ENCODE measurements at regions not wholly inside any gene's neighbourhood (a gene's known extent, or its start where the extent isn't known, plus 50 kb on each side); places are given as distances from the start of the nearest gene placed in this dataset.

DNA sequence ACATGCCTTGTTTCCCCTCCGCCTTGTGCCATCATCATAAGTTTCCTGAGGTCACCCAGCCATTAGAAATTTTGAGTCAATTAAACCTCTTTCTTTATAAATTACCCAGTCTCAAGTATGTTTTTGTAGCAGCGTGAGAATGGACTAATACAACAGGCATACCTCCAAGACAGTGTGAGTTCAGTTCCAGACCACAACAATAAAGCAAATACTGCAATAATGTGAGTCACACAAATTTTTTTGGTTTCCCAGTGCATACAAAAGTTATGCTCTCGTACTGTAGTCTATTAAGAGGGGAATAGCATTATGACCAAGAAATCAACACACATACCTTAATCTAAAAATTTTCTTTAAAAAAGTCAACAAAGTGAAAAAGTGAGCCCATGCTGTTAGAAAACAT lies 217.2 kb downstream of the NR4A2 start:
- H3K27me3 ChIP-seq, result no peaks in the 10 kb centered on the region
- H3K9me3 ChIP-seq, result no peaks in the 10 kb centered on the region
- H3K4me1 ChIP-seq, result no peaks in the 10 kb centered on the region
- H3K27ac ChIP-seq, result no peak overlapping the region
- intact Hi-C loops (cut with DNase I), result no loop called here
- no peak for DNase-seq (ENCODE audit: low spot score in 2 of 2)
- TF ChIP-seq, protein P1, sequence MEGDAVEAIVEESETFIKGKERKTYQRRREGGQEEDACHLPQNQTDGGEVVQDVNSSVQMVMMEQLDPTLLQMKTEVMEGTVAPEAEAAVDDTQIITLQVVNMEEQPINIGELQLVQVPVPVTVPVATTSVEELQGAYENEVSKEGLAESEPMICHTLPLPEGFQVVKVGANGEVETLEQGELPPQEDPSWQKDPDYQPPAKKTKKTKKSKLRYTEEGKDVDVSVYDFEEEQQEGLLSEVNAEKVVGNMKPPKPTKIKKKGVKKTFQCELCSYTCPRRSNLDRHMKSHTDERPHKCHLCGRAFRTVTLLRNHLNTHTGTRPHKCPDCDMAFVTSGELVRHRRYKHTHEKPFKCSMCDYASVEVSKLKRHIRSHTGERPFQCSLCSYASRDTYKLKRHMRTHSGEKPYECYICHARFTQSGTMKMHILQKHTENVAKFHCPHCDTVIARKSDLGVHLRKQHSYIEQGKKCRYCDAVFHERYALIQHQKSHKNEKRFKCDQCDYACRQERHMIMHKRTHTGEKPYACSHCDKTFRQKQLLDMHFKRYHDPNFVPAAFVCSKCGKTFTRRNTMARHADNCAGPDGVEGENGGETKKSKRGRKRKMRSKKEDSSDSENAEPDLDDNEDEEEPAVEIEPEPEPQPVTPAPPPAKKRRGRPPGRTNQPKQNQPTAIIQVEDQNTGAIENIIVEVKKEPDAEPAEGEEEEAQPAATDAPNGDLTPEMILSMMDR (IDR thresholded peaks at IDR 0.05), result no peak
- no peaks in the 10 kb centered on the region for H3K36me3 ChIP-seq
- H3K4me3 ChIP-seq, result no peak overlapping the region

DNA sequence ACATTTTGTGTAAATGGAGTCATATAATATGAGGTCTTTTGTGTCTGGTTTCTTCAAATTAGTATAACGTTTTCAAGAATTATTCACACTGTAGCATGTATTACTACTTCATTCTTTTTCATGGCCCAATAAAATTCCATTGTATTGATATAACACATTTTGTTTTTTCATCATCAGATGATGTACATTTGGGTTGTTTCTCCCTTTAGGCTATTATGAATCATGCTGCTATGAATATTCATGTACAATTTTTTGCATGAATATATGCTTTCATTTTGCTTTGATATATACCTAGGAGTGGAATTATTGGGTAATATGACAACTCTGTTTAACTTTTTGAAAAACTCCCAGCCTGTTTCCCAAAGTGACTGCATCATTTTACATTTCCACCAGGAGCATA lies 220.2 kb downstream of the NR4A2 start:
- no peak for DNase-seq (ENCODE audit: low spot score in 2 of 2)
- TF ChIP-seq, protein P1 (IDR thresholded peaks at IDR 0.05), result no peak
- Histone ChIP-seq H3K27me3 (no peaks in the 10 kb centered on the region), H3K36me3 (no peaks in the 10 kb centered on the region), H3K27ac (no peak overlapping the region), H3K4me1 (no peaks in the 10 kb centered on the region), H3K9me3 (no peaks in the 10 kb centered on the region), H3K4me3 (no peak overlapping the region)
- intact Hi-C loops (cut with DNase I), result no loop called here

DNA sequence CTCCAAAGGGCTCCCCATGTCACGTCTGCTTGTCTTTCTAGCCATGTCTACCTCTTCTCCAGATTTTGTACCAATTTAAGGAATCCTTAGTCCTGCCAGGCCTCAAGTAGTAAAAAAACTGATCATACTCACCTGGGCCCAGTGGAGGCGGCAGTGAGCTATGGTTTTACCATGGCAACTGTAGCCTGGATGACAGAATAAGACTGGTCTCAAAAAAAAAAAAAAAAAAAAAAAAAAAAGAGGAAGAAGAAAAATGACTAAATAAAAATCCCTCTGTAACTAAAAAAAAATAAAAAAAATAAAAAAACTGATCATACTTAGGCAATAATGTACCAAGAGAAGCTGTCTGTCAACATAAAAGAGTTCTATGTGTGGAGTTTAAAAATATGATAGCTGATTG lies 221.6 kb downstream of the NR4A2 start:
- Histone ChIP-seq H3K9me3 (no peaks in the 10 kb centered on the region), H3K27me3 (no peaks in the 10 kb centered on the region), H3K4me1 (no peaks in the 10 kb centered on the region), H3K36me3 (no peaks in the 10 kb centered on the region), H3K4me3 (no peak overlapping the region), H3K27ac (no peak overlapping the region)
- intact Hi-C loops (cut with DNase I), result no loop called here
- TF ChIP-seq, protein P1 (IDR thresholded peaks at IDR 0.05), result no peak
- no peak for DNase-seq (ENCODE audit: low spot score in 2 of 2)

DNA sequence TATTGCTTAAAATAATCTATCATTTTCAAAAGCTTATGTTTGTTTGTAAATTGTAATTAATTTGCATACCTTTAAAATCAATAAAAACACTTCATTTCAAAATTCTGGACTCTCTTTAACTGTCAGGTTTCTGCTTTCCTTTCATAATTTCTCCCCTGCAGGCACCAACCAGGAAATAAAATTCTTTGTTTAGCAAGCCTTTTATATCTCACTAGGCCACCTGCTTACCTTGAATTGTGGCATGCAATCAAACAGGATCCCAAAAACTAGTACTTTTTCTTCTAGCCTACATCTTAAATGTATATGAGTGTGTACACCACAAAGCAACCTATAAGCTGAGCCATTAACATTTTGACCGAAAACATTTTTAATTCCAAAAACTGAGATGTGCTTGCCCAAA lies 233.1 kb downstream of the NR4A2 start:
- TF ChIP-seq, protein P1 (IDR thresholded peaks at IDR 0.05), result no peak
- no peak overlapping the region for H3K4me3 ChIP-seq
- H3K9me3 ChIP-seq, result no peaks in the 10 kb centered on the region
- no peaks in the 10 kb centered on the region for H3K4me1 ChIP-seq
- intact Hi-C loops (cut with DNase I), result no loop called here
- H3K27me3 ChIP-seq, result no peaks in the 10 kb centered on the region
- no peak overlapping the region for H3K27ac ChIP-seq
- no peaks in the 10 kb centered on the region for H3K36me3 ChIP-seq
- DNase-seq (ENCODE audit: low spot score in 2 of 2), result no peak

DNA sequence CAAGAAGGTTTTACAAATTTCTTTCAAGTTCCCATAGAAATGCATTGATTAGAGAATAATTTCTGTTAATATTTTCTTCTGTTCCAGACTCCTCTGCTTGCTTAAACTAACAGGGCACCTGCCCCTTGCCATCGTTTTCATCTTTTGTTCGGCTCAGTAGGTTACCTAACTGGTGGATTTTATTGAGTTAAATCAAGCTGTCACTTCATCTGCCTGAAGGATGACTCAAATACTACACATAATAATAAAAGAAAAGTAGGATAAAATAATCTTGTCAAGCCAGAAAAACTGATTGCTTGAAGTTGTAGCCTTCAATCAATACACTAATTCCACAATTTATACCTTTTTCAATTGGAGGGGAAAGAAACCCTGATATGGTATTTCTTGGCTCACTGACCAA lies 234.0 kb downstream of the NR4A2 start:
- intact Hi-C loops (cut with DNase I), result no loop called here
- TF ChIP-seq, protein P1 (IDR thresholded peaks at IDR 0.05), result no peak
- Histone ChIP-seq H3K27me3 (no peaks in the 10 kb centered on the region), H3K4me3 (no peak overlapping the region), H3K9me3 (no peaks in the 10 kb centered on the region), H3K4me1 (no peaks in the 10 kb centered on the region), H3K36me3 (no peaks in the 10 kb centered on the region), H3K27ac (no peak overlapping the region)
- DNase-seq (ENCODE audit: low spot score in 2 of 2), result no peak

DNA sequence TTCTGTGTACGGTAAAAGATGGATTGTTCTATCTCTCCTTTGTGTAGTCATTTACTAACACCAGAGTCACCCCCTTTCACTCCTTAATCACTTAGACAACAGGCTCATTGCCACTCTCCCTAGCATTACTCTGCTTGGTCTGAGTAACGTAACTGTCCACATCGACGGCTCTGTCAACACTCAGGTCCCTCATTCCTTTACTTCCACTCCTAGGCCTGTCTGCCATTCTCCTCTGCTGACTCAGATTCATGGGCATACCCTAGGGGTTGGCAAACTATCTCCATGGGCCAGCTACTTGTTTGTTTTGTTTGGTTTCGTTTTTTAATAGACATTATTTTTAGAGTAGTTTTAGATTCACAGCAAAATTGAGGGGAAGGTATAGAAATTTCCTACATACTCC lies 243.9 kb downstream of the NR4A2 start:
- Histone ChIP-seq H3K4me3 (no peak overlapping the region), H3K27ac (no peak overlapping the region), H3K9me3 (no peaks in the 10 kb centered on the region), H3K27me3 (no peaks in the 10 kb centered on the region), H3K4me1 (no peaks in the 10 kb centered on the region), H3K36me3 (no peaks in the 10 kb centered on the region)
- intact Hi-C loops (cut with DNase I), result no loop called here
- TF ChIP-seq, protein P1 (IDR thresholded peaks at IDR 0.05), result no peak
- DNase-seq (ENCODE audit: low spot score in 2 of 2), result no peak
